ENCODE measurements at regions not wholly inside any gene's neighbourhood (a gene's known extent, or its start where the extent isn't known, plus 50 kb on each side); places are given as distances from the start of the nearest gene placed in this dataset. TPM values are rescaled to one million over a fixed set of nuclear protein-coding genes. Genes with fewer than 3 reads are reported as not detected.

- H3K27me3 Mint-ChIP-seq (ENCODE audit: low read depth): peaks cover 7% of the 10 kb centered on the region
- POLR2A ChIA-PET: no interaction called here
- no peak for DNase-seq
- no peaks in the 10 kb centered on the region for H3K36me3 Mint-ChIP-seq (ENCODE audit: low read depth)
- H3K4me1 Mint-ChIP-seq (ENCODE audit: low read depth): peaks cover 3% of the 10 kb centered on the region
- H3K27ac Mint-ChIP-seq: no peak overlapping the region
- no peak overlapping the region for H3K4me3 Mint-ChIP-seq
- no peaks in the 10 kb centered on the region for H3K9me3 Mint-ChIP-seq (ENCODE audit: insufficient read depth)
- CTCF ChIA-PET: interaction anchor here (1.1 kb wide), 1 partner anchor 433 kb away, joined by 4 read pairs; no protein-coding TSS in a partner anchor
- ATAC-seq: no peak
Observed at GRCh38 chr12:66035288-66035966, 95.1 kb downstream of the LLPH start.

GRCh38 chr12:66033151-66033550 lies 97.4 kb downstream of the LLPH start:
- POLR2A ChIA-PET: no interaction called here
- CTCF ChIA-PET: no interaction called here
- H3K9me3 Mint-ChIP-seq (ENCODE audit: insufficient read depth): no peaks in the 10 kb centered on the region

GRCh38 chr12:66032739-66033138 lies 97.8 kb downstream of the LLPH start:
- H3K9me3 Mint-ChIP-seq (ENCODE audit: insufficient read depth): no peaks in the 10 kb centered on the region
- ChIA-PET CTCF (no interaction called here), POLR2A (no interaction called here)
- DNase-seq: no peak
- H3K27me3 Mint-ChIP-seq (ENCODE audit: low read depth): peaks cover 8% of the 10 kb centered on the region
- no peak overlapping the region for H3K4me3 Mint-ChIP-seq
- H3K36me3 Mint-ChIP-seq (ENCODE audit: low read depth): no peaks in the 10 kb centered on the region
- ATAC-seq: no peak
- peaks cover 3% of the 10 kb centered on the region for H3K4me1 Mint-ChIP-seq (ENCODE audit: low read depth)
- H3K27ac Mint-ChIP-seq: no peak overlapping the region

More at GRCh38 chr12:66033151-66033550, 97.4 kb downstream of the LLPH start:
- Mint-ChIP-seq H3K4me3 (no peak overlapping the region), H3K27ac (no peak overlapping the region), H3K4me1 (ENCODE audit: low read depth) (peaks cover 3% of the 10 kb centered on the region), H3K36me3 (ENCODE audit: low read depth) (no peaks in the 10 kb centered on the region), H3K27me3 (ENCODE audit: low read depth) (peaks cover 8% of the 10 kb centered on the region)
- ATAC-seq: no peak
- DNase-seq: no peak

- ChIA-PET CTCF (no interaction called here), POLR2A (no interaction called here)
- H3K9me3 Mint-ChIP-seq (ENCODE audit: insufficient read depth): no peaks in the 10 kb centered on the region
- H3K36me3 Mint-ChIP-seq (ENCODE audit: low read depth): no peaks in the 10 kb centered on the region
- ATAC-seq: no peak
- peaks cover 3% of the 10 kb centered on the region for H3K4me1 Mint-ChIP-seq (ENCODE audit: low read depth)
- H3K27ac Mint-ChIP-seq: no peak overlapping the region
- DNase-seq: no peak
- H3K27me3 Mint-ChIP-seq (ENCODE audit: low read depth): peaks cover 9% of the 10 kb centered on the region
- no peak overlapping the region for H3K4me3 Mint-ChIP-seq
Observed at GRCh38 chr12:66030217-66030781, 100.3 kb downstream of the LLPH start.

- peaks cover 3% of the 10 kb centered on the region for H3K4me1 Mint-ChIP-seq (ENCODE audit: low read depth)
- no peak overlapping the region for H3K27ac Mint-ChIP-seq
- CTCF ChIA-PET: no interaction called here
- peaks cover 9% of the 10 kb centered on the region for H3K27me3 Mint-ChIP-seq (ENCODE audit: low read depth)
- no peaks in the 10 kb centered on the region for H3K36me3 Mint-ChIP-seq (ENCODE audit: low read depth)
- H3K9me3 Mint-ChIP-seq (ENCODE audit: insufficient read depth): no peaks in the 10 kb centered on the region
- ATAC-seq (no peak), DNase-seq (no peak)
- H3K4me3 Mint-ChIP-seq: no peak overlapping the region
- POLR2A ChIA-PET: no interaction called here
Observed at GRCh38 chr12:66028390-66028789, 102.2 kb downstream of the LLPH start.

GRCh38 chr12:66025477-66025876 lies 105.1 kb downstream of the LLPH start:
- Mint-ChIP-seq H3K9me3 (ENCODE audit: insufficient read depth) (no peaks in the 10 kb centered on the region), H3K27ac (no peak overlapping the region), H3K36me3 (ENCODE audit: low read depth) (no peaks in the 10 kb centered on the region), H3K4me1 (ENCODE audit: low read depth) (no peaks in the 10 kb centered on the region), H3K27me3 (ENCODE audit: low read depth) (peaks cover 6% of the 10 kb centered on the region), H3K4me3 (no peak overlapping the region)
- ATAC-seq (no peak), DNase-seq (no peak)
- CTCF ChIA-PET: interaction anchor here (1.2 kb wide), 1 partner anchor 320 kb away, joined by 3 read pairs; no protein-coding TSS in a partner anchor
- POLR2A ChIA-PET: no interaction called here

GRCh38 chr12:66024949-66025348 lies 105.6 kb downstream of the LLPH start:
- Mint-ChIP-seq H3K4me3 (no peak overlapping the region), H3K27me3 (ENCODE audit: low read depth) (peaks cover 6% of the 10 kb centered on the region), H3K4me1 (ENCODE audit: low read depth) (no peaks in the 10 kb centered on the region), H3K27ac (no peak overlapping the region), H3K9me3 (ENCODE audit: insufficient read depth) (no peaks in the 10 kb centered on the region), H3K36me3 (ENCODE audit: low read depth) (no peaks in the 10 kb centered on the region)
- DNase-seq (no peak), ATAC-seq (no peak)
- ChIA-PET POLR2A (no interaction called here), CTCF (no interaction called here)

- no peaks in the 10 kb centered on the region for H3K36me3 Mint-ChIP-seq (ENCODE audit: low read depth)
- POLR2A ChIA-PET: no interaction called here
- H3K9me3 Mint-ChIP-seq (ENCODE audit: insufficient read depth): no peaks in the 10 kb centered on the region
- CTCF ChIA-PET: no interaction called here
- peaks cover 4% of the 10 kb centered on the region for H3K27me3 Mint-ChIP-seq (ENCODE audit: low read depth)
- no peak overlapping the region for H3K27ac Mint-ChIP-seq
- DNase-seq (no peak), ATAC-seq (no peak)
- H3K4me3 Mint-ChIP-seq: no peak overlapping the region
- no peaks in the 10 kb centered on the region for H3K4me1 Mint-ChIP-seq (ENCODE audit: low read depth)
Observed at GRCh38 chr12:66020481-66020880, 110.1 kb downstream of the LLPH start.

GRCh38 chr12:66017736-66018135 lies 112.8 kb downstream of the LLPH start:
- Mint-ChIP-seq H3K27ac (no peak overlapping the region), H3K4me3 (no peak overlapping the region), H3K27me3 (ENCODE audit: low read depth) (peaks cover 6% of the 10 kb centered on the region), H3K4me1 (ENCODE audit: low read depth) (no peaks in the 10 kb centered on the region), H3K9me3 (ENCODE audit: insufficient read depth) (no peaks in the 10 kb centered on the region), H3K36me3 (ENCODE audit: low read depth) (no peaks in the 10 kb centered on the region)
- ChIA-PET CTCF (no interaction called here), POLR2A (no interaction called here)
- ATAC-seq (no peak), DNase-seq (no peak)

Small RNA genes in the stretch of these regions (microRNA-seq; reads per million reads assigned to microRNA genes)
- gene MIR6074: not detected
